ENCODE measurements at regions not wholly inside any gene's neighbourhood (a gene's known extent, or its start where the extent isn't known, plus 50 kb on each side); places are given as distances from the start of the nearest gene placed in this dataset.

GRCh38 chr3:106305882-106306435 lies 437.1 kb upstream of the CBLB start:
- no peak for TF ChIP-seq CTCF (IDR thresholded peaks at IDR 0.05; ENCODE audit: low read depth, low read length)
- no peak for TF ChIP-seq EZH2phosphoT487 (IDR thresholded peaks at IDR 0.05; ENCODE audit: low read depth)
